NCI-H187 (cell line): ENCODE measurements at regions not wholly inside any gene's neighbourhood (a gene's known extent, or its start where the extent isn't known, plus 50 kb on each side); places are given as distances from the start of the nearest gene placed in this dataset.

Experiments
- DNase-seq, 2 experiments: peaks; one replicate each; lab custom pipeline; 2025; lab: John Stamatoyannopoulos, UW

- DNase-seq = no peak
These were observed 166.7 kb upstream of the LRFN2 start for GRCh38 chr6:40753675-40754448.

GRCh38 chr6:40753048-40753447 is 165.9 kb upstream of the LRFN2 start:
- DNase-seq = no peak

GRCh38 chr6:40744835-40745234 is 157.7 kb upstream of the LRFN2 start:
- no peak for DNase-seq

GRCh38 chr6:40743690-40744446 is 156.7 kb upstream of the LRFN2 start:
- DNase-seq = no peak

- no peak for DNase-seq
These were observed 156.1 kb upstream of the LRFN2 start for GRCh38 chr6:40743226-40743625.

- DNase-seq = no peak
These were observed 153.4 kb upstream of the LRFN2 start for GRCh38 chr6:40740518-40740917.

GRCh38 chr6:40738551-40739193 is 151.5 kb upstream of the LRFN2 start:
- DNase-seq = no peak

GRCh38 chr6:40735521-40735920 is 148.4 kb upstream of the LRFN2 start:
- DNase-seq = no peak

- no peak for DNase-seq
These were observed 148.0 kb upstream of the LRFN2 start for GRCh38 chr6:40735121-40735520.

- DNase-seq = no peak
These were observed 147.4 kb upstream of the LRFN2 start for GRCh38 chr6:40734607-40735006.

- DNase-seq = no peak
These were observed 146.7 kb upstream of the LRFN2 start for GRCh38 chr6:40733770-40734396.

- no peak for DNase-seq
These were observed 146.1 kb upstream of the LRFN2 start for GRCh38 chr6:40733290-40733689.

GRCh38 chr6:40732878-40733277 is 145.7 kb upstream of the LRFN2 start:
- no peak for DNase-seq

GRCh38 chr6:40728643-40729042 is 141.5 kb upstream of the LRFN2 start:
- no peak for DNase-seq

- no peak for DNase-seq
These were observed 140.1 kb upstream of the LRFN2 start for GRCh38 chr6:40727271-40727670.

GRCh38 chr6:40726853-40727252 is 139.7 kb upstream of the LRFN2 start:
- no peak for DNase-seq

- DNase-seq = no peak
These were observed 138.2 kb upstream of the LRFN2 start for GRCh38 chr6:40725390-40725789.

GRCh38 chr6:40724886-40725285 is 137.7 kb upstream of the LRFN2 start:
- DNase-seq = no peak

- DNase-seq = no peak
These were observed 136.8 kb upstream of the LRFN2 start for GRCh38 chr6:40723967-40724366.

GRCh38 chr6:40722553-40723258 is 135.5 kb upstream of the LRFN2 start:
- DNase-seq = no peak

- no peak for DNase-seq
These were observed 134.9 kb upstream of the LRFN2 start for GRCh38 chr6:40722091-40722490.
